VCaP (cell line): ENCODE measurements at regions not wholly inside any gene's neighbourhood (a gene's known extent, or its start where the extent isn't known, plus 50 kb on each side); places are given as distances from the start of the nearest gene placed in this dataset.

Source experiments
- H3K27ac ChIP-seq: fragments of 450-650 bp; 2 replicates; pipeline ENCODE4 v1.5.1; 2017
- CTCF ChIP-seq: fragments of 450-650 bp; conservative IDR thresholded peaks from 2 replicates; pipeline ENCODE4 v1.5.1; 2017; ENCODE audit warnings: mild to moderate bottlenecking, moderate library complexity

DNA sequence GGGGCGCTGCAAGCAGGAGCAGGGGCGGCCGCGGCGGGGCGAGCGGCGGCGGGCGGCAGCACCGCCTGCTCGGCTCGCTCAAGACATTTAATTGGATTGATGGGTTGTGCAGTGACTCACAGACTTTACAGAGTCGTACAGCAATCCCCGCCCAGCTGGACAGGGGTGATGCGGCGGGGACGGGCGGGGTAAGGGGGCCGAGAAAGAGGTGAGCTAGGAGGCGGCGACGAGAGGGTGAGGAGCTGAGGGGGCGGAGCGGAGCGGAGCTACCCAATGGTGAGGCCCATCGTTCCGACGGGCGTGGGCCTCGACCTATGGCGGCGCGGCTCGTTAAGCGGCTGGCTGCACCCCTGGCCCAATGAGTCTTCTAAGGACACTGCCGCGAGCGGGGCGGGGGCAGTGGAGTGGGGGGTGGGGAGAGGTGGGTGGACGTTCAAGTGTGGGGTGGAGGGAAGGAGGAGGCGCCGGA lies 97.1 kb upstream of the SERTAD2 start:
- peak overlapping the region; percentile 94 for H3K27ac ChIP-seq
- TF ChIP-seq CTCF = no peak

- peak overlapping the region; percentile 94 for H3K27ac ChIP-seq
- peak; percentile 22 for TF ChIP-seq CTCF
These were observed 97.9 kb upstream of the SERTAD2 start for GRCh38 chr2:64751286-64752260.

DNA sequence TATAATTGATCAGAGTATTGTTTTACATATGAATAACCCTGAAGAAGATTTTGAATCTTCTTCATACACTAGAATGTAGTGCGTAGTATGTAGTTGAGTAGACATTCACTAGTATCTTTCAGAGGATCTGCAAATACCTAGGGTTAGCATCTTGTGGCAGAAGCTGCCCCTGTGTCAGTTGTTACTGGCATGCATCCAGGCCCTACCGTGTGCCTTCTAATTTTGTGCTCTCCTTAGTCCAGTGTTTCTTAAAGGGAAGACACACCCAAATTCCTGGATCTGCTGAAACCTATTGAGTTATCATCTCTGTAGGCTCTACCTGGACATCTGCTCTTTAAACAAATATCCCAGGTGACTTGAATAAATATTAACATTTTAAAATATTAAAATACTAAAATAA lies 99.7 kb upstream of the SERTAD2 start:
- no peak for TF ChIP-seq CTCF
- peak overlapping the region; percentile 94; the same call in 1 of the 2 replicates for H3K27ac ChIP-seq

DNA sequence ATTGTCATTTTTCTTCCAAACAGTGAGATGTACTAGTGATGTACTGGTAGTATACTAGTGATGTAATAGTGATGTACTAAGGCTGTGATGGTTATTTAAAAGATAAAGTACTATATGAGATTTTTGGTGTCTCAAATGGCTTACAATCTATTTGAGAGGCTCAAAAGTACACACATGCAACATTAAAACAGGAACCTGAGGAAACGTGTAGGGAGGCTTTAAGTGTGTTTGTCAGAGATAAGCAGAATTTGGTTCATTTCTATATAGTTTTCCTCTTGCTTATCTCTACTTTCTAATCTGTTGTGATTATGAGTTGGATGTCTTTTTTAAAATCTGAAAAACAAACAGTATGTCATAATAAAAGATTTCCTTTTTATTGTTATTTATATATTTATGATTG lies 100.9 kb upstream of the SERTAD2 start:
- H3K27ac ChIP-seq = no peak overlapping the region
- TF ChIP-seq CTCF = no peak

DNA sequence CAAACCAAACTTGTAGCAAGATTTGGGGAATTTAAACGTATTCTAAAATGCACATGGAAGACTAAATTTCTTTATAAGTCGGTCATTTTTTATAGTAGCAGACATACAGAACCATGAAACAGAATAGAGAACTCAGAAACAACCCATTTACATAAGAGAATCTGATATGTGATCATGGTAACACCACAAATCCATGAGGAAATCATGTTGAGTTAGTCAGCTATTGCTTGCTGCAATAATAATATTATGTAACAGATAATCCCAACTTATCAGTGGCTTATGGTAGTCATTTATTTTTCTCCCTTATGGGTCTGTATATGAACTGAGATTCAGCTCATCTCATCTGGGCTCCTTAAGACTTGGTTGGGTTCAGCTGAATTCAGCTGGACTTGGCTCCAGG lies 103.4 kb upstream of the SERTAD2 start:
- no peak for TF ChIP-seq CTCF
- H3K27ac ChIP-seq = no peak overlapping the region

DNA sequence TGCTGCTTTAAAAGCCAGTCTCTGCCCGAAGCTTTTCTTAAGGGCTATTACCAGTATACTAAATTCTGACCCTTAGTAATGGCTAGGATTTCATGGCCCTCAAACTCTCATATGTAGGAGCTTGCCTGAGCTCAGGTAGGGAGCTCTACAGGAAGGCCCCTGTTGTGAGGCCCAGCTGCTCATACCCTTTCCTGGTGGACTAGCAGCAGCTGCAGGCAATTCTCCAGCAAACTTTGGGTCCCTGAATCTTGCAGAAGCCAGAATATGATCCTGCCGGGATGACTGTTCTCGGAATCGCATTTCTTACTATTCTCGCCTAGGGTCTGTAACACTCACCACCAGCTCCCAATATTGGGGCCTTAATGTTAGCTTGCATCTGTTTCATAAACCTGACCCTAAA lies 106.4 kb upstream of the SERTAD2 start:
- H3K27ac ChIP-seq = no peak overlapping the region

More for the DNA sequence above, 106.4 kb upstream of the SERTAD2 start:
- TF ChIP-seq CTCF = no peak
